HG03378 (cell line): ENCODE measurements at regions not wholly inside any gene's neighbourhood (a gene's known extent, or its start where the extent isn't known, plus 50 kb on each side); places are given as distances from the start of the nearest gene placed in this dataset.

ENCODE experiments used
- ATAC-seq: cut with Tn5 transposase; IDR thresholded peaks from one replicate; pipeline ENCODE4 v1.9.1; 2021; ENCODE audit warnings: mild to moderate bottlenecking, moderate library complexity; ENCODE audit not compliant: unreplicated experiment

- no peak for ATAC-seq
Measured at GRCh38 chr7:46744957-46745706, 824.1 kb upstream of the IGFBP3 start.

GRCh38 chr7:46742601-46743000, 821.5 kb upstream of the IGFBP3 start:
- no peak for ATAC-seq

DNA sequence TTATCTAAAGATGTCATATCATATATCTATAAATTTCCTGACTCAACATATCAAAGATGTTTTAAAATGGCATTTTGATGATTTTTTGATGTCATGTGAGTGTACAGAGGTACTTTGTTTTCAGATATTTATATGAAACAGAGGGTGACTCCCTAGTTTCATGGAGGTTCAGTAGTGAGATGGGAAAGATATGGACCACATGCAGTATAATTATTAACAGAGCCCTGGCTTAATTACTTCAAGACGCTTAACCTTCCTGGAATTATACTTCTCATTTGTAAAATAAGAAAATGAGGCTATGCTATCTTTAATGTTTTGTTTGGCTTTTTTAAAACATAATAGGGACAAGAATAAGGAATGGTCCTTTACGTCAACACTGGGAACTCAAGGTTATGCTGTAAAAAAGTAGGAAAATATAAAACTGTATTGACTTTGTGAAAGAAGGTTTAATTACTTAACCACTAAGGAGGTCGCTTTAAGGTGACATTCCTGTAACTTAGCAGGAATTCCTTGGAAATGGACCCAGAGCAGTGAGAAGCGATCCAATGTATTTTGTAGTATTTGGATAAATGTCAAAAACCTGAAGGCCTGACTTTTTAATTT, 821.0 kb upstream of the IGFBP3 start:
- no peak for ATAC-seq

DNA sequence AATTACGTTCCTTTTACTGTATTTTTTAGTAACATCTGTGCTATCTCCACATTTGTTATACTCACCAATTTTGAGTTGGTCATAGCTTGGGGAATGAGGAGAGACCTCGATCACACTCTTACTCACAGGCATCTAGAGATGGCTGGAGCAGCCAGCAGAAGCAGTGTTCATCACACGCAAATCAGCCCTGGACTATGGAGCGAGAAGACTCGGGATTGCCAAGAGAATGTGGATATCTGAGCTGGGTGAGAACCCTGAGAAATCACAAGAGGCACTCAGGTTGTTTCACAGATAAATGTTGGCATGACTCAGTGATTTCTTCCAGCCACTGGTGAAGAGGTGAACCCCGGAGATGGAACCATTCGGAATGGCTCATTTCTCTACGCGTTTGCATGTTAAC, 820.1 kb upstream of the IGFBP3 start:
- ATAC-seq = no peak

- ATAC-seq = no peak
Measured at GRCh38 chr7:46739518-46740234, 818.6 kb upstream of the IGFBP3 start.

DNA sequence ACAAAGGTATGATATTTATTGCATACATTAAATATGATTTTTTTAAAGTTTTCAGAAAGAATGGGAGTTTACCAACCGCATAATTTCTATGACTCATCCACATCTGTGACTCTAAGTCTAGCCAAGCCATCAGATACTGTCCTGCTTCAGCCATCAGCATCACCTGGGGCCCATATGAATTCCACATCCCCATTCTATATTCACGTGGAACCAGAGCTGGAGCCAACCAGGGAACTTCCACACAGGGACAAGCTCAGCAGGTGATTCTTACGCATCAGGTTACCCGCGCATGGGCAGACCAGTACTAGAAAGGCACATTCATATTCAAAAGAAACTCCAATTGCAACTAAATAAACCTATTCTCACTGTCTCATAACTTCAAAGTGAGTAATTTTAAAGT, 817.7 kb upstream of the IGFBP3 start:
- ATAC-seq = no peak

GRCh38 chr7:46738165-46738564, 817.1 kb upstream of the IGFBP3 start:
- no peak for ATAC-seq

- no peak for ATAC-seq
Measured at GRCh38 chr7:46725838-46726237, 804.8 kb upstream of the IGFBP3 start.

DNA sequence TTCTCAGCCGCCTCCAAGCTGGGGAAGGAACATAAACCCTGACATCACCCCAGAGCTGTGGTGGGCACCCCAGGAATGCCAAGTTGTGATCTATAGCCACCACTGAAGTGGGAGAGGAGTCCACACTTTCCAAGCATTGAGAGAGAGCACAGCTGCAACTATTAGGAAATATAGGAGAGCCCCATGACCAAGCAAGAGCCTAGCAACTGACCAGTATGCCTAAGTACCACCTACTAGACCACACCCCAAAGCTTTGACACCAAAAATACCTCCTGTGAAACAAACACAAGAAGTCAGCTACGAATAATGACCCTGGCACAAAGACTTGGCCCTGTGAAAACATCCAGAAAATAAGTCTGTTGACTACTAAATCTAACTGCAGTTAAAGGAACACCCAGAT, 804.1 kb upstream of the IGFBP3 start:
- ATAC-seq = no peak

- ATAC-seq = no peak
Measured at GRCh38 chr7:46723742-46724141, 802.7 kb upstream of the IGFBP3 start.

DNA sequence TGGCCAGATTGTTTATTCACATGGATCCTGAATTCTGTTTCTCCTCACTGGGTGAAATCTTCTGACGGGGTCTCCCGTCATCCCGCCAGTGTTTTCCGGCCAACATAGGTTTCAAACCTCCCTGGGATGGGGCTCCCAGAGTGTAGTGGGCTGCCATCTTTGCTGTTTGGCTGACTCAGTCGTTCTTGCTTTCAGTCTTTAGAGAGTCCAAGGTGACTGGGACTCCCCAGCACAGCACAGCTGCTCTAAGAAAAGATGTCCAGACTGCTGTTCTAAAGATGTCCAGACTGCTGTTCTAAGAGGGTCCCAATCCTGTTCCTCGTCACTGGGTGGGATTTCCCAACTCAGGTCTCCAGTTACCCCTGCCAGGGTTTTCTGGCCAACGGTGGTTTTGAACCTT, 801.9 kb upstream of the IGFBP3 start:
- no peak for ATAC-seq

GRCh38 chr7:46720761-46721160, 799.7 kb upstream of the IGFBP3 start:
- no peak for ATAC-seq

- ATAC-seq = no peak
Measured at GRCh38 chr7:46719616-46720015, 798.5 kb upstream of the IGFBP3 start.

DNA sequence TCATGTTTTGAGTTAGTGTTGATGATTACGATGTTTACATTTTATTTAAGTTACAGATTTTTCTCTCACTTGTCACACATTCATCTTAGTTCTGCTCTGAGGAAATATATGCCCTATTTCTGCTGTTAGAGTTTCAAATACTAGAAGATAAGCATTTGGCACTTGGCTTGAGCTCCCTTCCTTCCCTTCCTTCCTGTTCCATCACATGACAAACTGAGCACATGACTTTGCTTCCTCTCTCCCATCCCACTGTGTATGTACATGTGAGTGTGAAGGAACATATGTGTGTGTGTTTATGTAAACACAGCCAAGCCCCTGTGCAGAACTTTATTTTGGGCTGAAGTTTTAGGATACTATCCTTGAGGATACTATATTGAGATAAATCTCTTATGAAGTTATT, 795.9 kb upstream of the IGFBP3 start:
- ATAC-seq = no peak

DNA sequence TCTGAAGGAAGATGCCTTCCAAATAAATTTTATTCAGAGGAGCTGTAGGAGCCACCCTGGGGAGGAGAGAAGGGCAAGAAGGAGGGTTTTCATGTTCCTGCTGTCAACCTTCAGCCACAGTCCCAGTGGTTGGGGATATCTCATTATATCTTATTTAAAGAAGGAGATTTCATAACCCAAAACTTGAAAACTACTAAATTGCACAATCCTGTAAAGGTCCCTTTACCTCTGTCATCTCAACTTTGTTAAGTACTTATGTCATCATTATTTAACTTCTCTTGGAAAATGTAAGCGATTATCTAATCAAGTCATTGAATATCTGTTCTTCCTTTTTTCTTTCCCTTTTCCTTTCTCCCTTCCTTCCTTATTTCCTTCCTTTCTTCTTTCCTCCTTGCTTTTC, 794.5 kb upstream of the IGFBP3 start:
- no peak for ATAC-seq

DNA sequence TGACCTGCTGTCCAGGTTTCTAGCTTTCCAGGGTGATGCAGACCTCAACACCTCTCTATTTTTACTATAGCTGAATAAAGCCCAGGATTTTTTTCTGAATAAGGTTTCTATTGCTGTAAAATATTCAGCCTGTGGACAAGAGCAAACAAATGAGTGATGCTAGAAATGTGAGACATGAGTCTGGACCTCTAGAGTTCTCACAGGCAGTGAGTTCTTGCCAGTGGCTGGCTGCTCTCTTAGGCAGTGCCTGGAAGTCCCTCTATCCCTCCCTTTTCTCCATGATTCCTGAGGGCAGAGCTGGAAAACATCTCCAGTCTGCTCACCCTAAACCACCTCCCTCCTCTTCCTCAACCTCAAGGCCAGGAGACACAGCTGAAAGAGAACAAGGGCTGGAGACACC, 793.8 kb upstream of the IGFBP3 start:
- ATAC-seq = no peak

DNA sequence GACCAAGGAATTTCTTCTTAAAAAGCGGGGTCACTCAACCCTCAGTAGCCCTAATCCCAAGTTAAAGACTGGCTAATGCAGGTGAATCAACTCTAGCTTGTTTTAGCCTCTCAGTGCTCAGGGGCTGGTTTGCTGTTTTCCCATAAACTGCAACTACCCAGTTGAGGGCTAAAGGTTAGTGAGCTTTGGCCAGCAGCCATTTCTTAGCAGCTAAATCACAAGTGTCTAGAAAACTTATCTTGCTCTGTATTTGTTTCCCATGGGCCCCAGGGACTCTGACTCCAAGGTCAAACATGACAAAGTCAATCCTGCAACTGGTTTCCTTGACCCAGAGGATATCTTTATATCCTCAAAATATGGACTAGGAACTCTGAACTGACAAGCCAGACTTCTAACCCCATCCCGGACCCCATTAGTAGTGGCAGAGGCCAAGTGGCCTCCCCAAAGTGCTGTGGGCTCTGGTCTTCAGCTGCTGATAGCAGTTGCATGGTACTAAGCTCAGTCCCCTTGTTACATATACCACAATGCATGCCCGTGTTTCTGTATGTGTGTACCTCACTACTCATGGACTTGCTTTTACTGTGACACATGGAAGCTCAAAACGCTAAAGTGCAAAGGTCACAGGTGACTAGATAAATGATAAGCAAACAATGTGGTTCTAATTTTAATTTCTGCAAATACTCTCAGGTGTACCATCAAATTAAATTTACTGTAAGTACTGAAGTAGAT, 793.0 kb upstream of the IGFBP3 start:
- ATAC-seq = no peak

GRCh38 chr7:46710927-46711326, 789.9 kb upstream of the IGFBP3 start:
- no peak for ATAC-seq

- no peak for ATAC-seq
Measured at GRCh38 chr7:46707973-46708372, 786.9 kb upstream of the IGFBP3 start.

- ATAC-seq = no peak
Measured at GRCh38 chr7:46705386-46706255, 784.5 kb upstream of the IGFBP3 start.

- no peak for ATAC-seq
Measured at GRCh38 chr7:46696741-46697140, 775.7 kb upstream of the IGFBP3 start.
